MM.1S (cell line): ENCODE measurements at regions not wholly inside any gene's neighbourhood (a gene's known extent, or its start where the extent isn't known, plus 50 kb on each side); places are given as distances from the start of the nearest gene placed in this dataset.

Source experiments
- CTCF ChIP-seq: fragments of 300-600 bp; sonication (generic); IDR thresholded peaks from 2 replicates; pipeline ENCODE4 v1.5.1; 2016; ENCODE audit warnings: antibody characterized with exemption, low read length, mixed read lengths
- EZH2 ChIP-seq: fragments of 300-600 bp; sonication (generic); optimal IDR thresholded peaks from 2 replicates; pipeline ENCODE3; 2017; ENCODE audit warnings: low read depth, mild to moderate bottlenecking, antibody characterized with exemption, low read length, mixed read lengths
- EZH2phosphoT487 ChIP-seq: fragments of 300-600 bp; sonication (generic); IDR thresholded peaks from 2 replicates; pipeline ENCODE4 v1.6.1; 2018; ENCODE audit warnings: antibody characterized with exemption, low read length

- TF ChIP-seq CTCF (no peak), EZH2phosphoT487 (no peak), EZH2 (no peak)
These were observed 410.6 kb downstream of the HNRNPD start for GRCh38 chr4:81963015-81963762.
